HG02885 (cell line): ENCODE measurements at regions not wholly inside any gene's neighbourhood (a gene's known extent, or its start where the extent isn't known, plus 50 kb on each side); places are given as distances from the start of the nearest gene placed in this dataset.

Experiments used
- ATAC-seq: cut with Tn5 transposase; IDR thresholded peaks from one replicate; pipeline ENCODE4 v1.9.1; 2021; ENCODE audit warnings: mild to moderate bottlenecking; ENCODE audit not compliant: unreplicated experiment, poor library complexity

DNA sequence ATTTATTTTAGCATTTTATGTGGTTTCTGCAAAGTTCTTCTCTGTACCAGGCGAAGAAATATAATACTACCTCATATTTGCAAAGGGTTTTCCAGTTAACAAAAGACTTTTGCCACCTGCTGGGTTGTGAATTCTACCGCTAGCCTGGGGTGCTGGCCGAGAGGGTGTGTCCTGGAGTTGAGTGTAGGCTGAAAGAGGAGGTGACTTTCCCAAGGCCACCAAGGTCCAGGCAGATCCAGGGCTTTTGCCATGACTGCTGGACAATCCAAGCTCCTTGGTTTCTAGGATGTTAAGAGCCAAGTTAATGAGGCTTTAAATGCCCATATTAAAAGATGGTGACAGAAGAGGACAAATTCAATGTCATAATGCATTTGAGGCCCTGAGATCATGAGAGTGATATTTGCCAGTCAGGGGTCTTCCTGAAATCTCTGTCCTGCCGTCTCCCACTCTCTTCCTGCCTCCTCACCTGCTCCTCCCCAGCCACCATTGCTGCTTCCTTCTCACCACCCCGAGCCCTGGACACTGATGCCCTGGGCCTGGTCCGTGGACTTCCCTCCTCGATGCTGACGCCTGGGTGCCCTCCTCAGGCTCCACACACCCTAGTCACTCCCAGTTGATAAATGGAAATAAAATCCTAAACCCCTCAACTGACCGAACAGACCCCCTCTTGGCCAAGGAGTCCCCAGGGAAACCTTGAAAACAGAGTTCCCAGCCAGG lies 825.6 kb downstream of the TBC1D22A start:
- no peak for ATAC-seq

GRCh38 chr22:47587361-47587760 lies 824.9 kb downstream of the TBC1D22A start:
- ATAC-seq, result no peak

GRCh38 chr22:47586946-47587345 lies 824.5 kb downstream of the TBC1D22A start:
- no peak for ATAC-seq

GRCh38 chr22:47586038-47586437 lies 823.6 kb downstream of the TBC1D22A start:
- ATAC-seq, result no peak

DNA sequence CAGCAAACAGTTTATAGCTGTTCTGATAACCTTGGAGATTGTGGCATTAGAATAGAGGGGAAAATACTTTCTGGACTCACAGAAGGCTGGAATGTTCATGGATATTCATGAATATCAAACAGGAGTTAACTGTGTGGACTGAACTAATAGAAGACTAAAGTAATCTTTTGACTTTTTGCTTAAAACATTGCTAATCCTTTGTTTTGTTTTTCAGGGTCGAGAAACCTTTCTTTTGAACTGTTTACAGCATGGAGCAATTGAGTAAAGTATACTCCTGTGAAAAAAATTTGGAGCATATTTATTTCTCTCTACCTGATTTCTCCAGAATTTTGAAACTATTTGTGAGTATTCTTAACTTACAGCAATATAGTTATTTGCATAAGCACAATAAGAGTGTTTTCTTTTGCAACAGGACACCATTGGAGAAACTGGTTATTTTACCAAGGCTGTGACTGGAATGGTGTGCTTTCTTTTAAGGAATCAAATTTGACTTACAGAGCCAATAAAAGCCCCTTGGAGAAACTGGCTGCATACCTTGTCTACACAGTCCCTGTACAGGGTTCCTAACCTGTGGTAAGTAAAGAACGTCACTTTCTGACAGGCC lies 821.6 kb downstream of the TBC1D22A start:
- no peak for ATAC-seq

GRCh38 chr22:47582067-47582466 lies 819.6 kb downstream of the TBC1D22A start:
- no peak for ATAC-seq

DNA sequence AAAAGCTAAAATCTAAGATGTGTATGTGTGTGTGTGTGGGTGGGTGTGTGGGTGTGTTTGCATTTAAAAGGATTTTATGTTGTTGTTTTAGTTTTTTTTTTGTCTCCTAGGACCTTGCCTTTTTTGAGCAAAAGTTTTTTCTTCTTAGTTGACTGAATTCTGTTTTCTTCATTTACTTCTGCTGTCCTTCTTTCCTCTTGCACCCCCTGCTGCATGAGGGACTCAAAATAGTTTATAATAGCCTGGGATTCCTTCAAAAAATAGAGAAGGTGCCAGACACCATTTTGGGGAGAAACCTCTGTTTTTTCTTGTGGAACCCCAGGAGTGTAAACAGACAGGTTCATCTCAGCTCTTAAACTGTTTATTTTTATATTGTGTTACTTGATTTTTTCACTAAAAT lies 817.7 kb downstream of the TBC1D22A start:
- ATAC-seq, result no peak

- ATAC-seq, result no peak
These were observed 814.5 kb downstream of the TBC1D22A start for GRCh38 chr22:47576908-47577307.

- ATAC-seq, result no peak
These were observed 812.8 kb downstream of the TBC1D22A start for GRCh38 chr22:47575291-47575690.

GRCh38 chr22:47574556-47574955 lies 812.1 kb downstream of the TBC1D22A start:
- no peak for ATAC-seq

GRCh38 chr22:47573141-47573540 lies 810.7 kb downstream of the TBC1D22A start:
- ATAC-seq, result no peak

- no peak for ATAC-seq
These were observed 810.0 kb downstream of the TBC1D22A start for GRCh38 chr22:47572443-47572842.

- ATAC-seq, result no peak
These were observed 809.2 kb downstream of the TBC1D22A start for GRCh38 chr22:47571616-47572015.

DNA sequence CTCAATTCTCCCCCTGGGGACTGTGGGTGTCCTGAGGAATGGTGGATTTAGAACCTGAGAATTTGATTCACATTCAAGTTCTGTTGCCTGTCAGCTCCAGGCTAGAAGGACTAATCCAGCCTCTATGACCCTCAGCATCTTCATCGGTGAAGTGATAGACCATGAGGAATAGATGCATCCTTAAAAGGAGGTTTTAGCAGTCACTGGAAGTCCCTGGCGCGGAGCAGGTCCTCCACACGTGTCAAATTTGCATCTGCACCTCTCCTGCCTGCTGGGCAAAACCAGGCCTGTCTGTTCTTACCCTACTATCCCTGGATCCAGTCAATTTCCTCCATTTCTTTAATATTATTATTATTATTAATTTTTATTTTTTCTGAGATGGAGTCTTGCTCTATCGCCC lies 808.4 kb downstream of the TBC1D22A start:
- no peak for ATAC-seq

GRCh38 chr22:47570300-47570685 lies 807.8 kb downstream of the TBC1D22A start:
- ATAC-seq, result no peak

- ATAC-seq, result no peak
These were observed 807.2 kb downstream of the TBC1D22A start for GRCh38 chr22:47569389-47570299.

GRCh38 chr22:47568700-47569099 lies 806.2 kb downstream of the TBC1D22A start:
- ATAC-seq, result no peak

DNA sequence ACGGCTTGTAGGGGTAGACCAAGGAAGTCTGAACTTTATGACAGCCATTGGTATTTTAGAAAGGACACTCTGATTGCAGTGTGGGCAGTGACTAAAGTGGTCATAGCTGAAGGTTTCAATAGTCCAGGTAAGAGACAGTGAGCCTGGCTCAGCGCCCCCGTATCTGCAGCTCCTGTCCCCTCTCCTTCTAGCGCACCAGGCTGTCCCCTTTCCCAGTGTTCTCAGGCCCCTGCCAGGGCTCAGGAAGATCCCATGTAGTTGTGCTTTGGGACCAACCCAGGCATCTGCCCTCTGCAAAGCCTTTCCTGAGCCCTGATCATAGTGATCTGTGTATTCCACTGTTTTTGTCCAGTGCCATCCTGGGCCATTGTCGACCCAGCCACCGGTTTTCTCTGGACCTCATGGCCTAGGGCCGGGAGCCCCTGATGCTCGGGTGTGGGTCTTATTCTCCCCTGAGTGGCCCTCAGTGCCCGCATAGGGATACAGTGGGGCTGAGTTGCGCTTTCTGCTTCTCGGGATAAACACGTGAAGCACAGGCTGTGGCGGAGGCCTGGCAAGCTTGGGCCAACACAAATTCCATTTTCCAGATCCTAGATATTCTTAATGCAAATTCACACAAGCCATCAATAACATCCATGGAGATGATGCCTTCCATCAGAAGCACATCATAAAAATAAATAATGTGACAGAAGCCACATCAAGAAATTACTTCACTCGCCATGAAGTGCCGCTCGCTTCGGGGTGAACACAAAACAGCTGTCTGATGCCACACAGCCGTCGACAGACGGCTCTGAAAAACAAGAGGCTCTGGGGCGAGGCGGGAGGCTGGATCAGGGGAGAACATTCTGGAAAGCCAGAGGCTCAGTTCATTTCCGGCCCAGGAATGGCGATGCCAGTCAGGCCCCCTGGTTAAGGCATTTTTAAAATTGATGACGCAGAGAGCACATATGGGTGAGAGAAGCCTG lies 805.0 kb downstream of the TBC1D22A start:
- no peak for ATAC-seq

DNA sequence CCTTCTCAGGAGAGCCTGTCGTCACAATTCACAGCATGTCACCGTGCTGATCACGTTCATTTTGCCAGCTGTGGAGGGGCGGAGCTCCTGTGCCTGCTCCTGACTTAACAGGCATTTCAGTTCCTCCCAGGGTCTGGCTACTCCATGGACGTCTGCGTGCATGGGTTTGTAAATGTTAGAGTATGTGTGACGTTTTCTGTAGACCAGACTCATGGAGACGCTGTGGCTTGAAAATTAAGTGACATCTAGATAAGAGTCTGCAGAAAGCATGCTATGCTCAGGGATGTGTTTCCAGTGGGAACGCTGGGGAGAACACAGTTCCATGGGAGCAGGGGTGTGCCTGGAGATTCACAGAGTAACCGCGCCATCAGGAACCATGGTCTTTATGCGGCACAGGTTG lies 804.0 kb downstream of the TBC1D22A start:
- no peak for ATAC-seq

DNA sequence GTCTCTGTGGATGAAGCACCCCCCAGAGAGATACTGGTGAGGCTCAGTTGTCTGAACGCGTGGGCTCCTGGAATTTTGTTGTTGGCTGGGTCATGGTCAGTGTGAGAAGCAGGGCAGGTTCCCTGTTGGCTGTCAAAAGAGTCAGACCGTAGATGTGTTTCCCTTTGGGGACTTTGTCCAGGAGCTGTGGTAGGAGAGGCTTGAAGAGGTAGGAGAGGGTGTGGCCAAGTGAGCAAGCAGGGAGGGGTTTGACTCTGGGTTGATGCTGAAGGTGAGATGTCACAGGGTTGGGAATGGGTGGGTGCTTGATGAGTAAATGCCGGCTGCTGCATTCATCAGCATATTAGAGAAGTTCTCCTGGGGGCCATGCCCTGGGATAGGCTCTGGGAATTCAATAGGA lies 803.2 kb downstream of the TBC1D22A start:
- no peak for ATAC-seq
